OCI-LY3 (cell line): ENCODE measurements at regions not wholly inside any gene's neighbourhood (a gene's known extent, or its start where the extent isn't known, plus 50 kb on each side); places are given as distances from the start of the nearest gene placed in this dataset.
A peak's percentile ranks its signal among the peaks of the same experiment; 100 is the strongest.

ENCODE experiments used
- H2AFZ ChIP-seq: fragments of 200-600, 300-600 bp; shearing (Covaris generic); 2 replicates; pipeline ENCODE4 v1.6.0; 2014; ENCODE audit warnings: antibody characterized with exemption, low read depth, low read length
- H3K27ac ChIP-seq: fragments of 200-600, 300-600 bp; sonication (generic); 2 replicates; pipeline ENCODE4 v1.5.1; 2014; ENCODE audit warnings: mild to moderate bottlenecking, low read length, moderate library complexity, mixed read lengths
- H3K27me3 ChIP-seq: fragments of 200-600, 300-600 bp; sonication (generic); 2 replicates; pipeline ENCODE4 v1.6.1; 2014; ENCODE audit warnings: low read depth, low read length, mixed read lengths
- H3K36me3 ChIP-seq: fragments of 200-600, 300-600 bp; sonication (generic); replicated peaks from 2 replicates; pipeline ENCODE3; 2014; ENCODE audit warnings: low read depth, low read length, mixed read lengths
- H3K4me1 ChIP-seq: fragments of 300-600, 200-600 bp; sonication (generic); 2 replicates; pipeline ENCODE4 v1.6.1; 2014; ENCODE audit warnings: low read length, mixed read lengths
- H3K4me2 ChIP-seq: fragments of 200-600, 300-600 bp; sonication (generic); 2 replicates; pipeline ENCODE4 v1.6.1; 2014; ENCODE audit warnings: low read length, mixed read lengths
- H3K4me3 ChIP-seq: fragments of 300-600, 200-600 bp; sonication (generic); 2 replicates; pipeline ENCODE4 v1.5.1; 2014; ENCODE audit warnings: antibody characterized with exemption, mild to moderate bottlenecking, low read length, moderate library complexity
- H3K79me2 ChIP-seq: fragments of 300-600, 200-600 bp; shearing (Covaris generic); 2 replicates; pipeline ENCODE4 v1.6.1; 2014; ENCODE audit warnings: mild to moderate bottlenecking, low read length, mixed read lengths
- H3K9ac ChIP-seq: fragments of 300-600, 200-600 bp; shearing (Covaris generic); 2 replicates; pipeline ENCODE4 v1.6.0; 2014; ENCODE audit warnings: mild to moderate bottlenecking, low read length, moderate library complexity
- H3K9me3 ChIP-seq: fragments of 200-600, 300-600 bp; shearing (Covaris generic); 2 replicates; pipeline ENCODE4 v1.6.1; 2014; ENCODE audit warnings: low read length, mixed read lengths; ENCODE audit not compliant: insufficient read depth
- H4K20me1 ChIP-seq: fragments of 200-600, 300-600 bp; sonication (generic); 2 replicates; pipeline ENCODE4 v1.6.1; 2016; ENCODE audit warnings: low read length, mixed read lengths; ENCODE audit not compliant: insufficient read depth
- EZH2phosphoT487 ChIP-seq: fragments of 200-600 bp; shearing (Covaris generic); IDR thresholded peaks from 2 replicates; pipeline ENCODE4 v1.6.1; 2018; ENCODE audit warnings: antibody characterized with exemption, mixed run types, low read depth
- TF ChIP-seq, protein P1 (sequence below): fragments of 200-600, 300-600 bp; sonication (generic); IDR thresholded peaks from 2 replicates; pipeline ENCODE4 v1.5.1; 2014; ENCODE audit warnings: antibody characterized with exemption, low read length, low read depth

DNA sequence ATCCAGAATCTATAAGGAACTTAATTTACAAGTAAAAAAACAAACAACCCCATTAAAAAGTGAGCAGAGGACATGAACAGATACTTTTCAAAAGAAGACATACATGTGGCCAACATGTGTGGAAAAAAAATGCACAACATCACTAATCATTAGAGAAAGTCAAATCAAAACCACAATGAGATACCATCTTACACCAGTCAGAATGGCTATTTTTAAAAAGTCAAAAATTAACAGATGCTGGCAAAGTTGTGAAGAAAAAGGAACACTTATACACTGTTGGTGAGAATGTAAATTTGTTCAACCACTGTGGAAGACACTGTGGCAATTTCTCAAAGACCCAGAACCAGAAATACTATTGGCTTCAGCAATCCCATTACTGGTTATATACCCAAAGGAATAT, 830.0 kb upstream of the ALCAM start:
- Histone ChIP-seq H3K27me3 (no peaks in the 10 kb centered on the region), H3K36me3 (peaks cover 4% of the 10 kb centered on the region), H3K9me3 (peaks cover 4% of the 10 kb centered on the region; the same call in 1 of the 2 replicates), H3K4me2 (peak overlapping the region; percentile 24; the same call in 1 of the 2 replicates), H2AFZ (no peak overlapping the region), H3K4me1 (peaks cover 13% of the 10 kb centered on the region), H3K4me3 (no peak overlapping the region), H3K79me2 (no peaks in the 10 kb centered on the region), H3K27ac (peak overlapping the region; percentile 8; the same call in 1 of the 2 replicates), H4K20me1 (no peaks in the 10 kb centered on the region), H3K9ac (no peak overlapping the region)
- TF ChIP-seq EZH2phosphoT487: no peak
- TF ChIP-seq, protein P1, sequence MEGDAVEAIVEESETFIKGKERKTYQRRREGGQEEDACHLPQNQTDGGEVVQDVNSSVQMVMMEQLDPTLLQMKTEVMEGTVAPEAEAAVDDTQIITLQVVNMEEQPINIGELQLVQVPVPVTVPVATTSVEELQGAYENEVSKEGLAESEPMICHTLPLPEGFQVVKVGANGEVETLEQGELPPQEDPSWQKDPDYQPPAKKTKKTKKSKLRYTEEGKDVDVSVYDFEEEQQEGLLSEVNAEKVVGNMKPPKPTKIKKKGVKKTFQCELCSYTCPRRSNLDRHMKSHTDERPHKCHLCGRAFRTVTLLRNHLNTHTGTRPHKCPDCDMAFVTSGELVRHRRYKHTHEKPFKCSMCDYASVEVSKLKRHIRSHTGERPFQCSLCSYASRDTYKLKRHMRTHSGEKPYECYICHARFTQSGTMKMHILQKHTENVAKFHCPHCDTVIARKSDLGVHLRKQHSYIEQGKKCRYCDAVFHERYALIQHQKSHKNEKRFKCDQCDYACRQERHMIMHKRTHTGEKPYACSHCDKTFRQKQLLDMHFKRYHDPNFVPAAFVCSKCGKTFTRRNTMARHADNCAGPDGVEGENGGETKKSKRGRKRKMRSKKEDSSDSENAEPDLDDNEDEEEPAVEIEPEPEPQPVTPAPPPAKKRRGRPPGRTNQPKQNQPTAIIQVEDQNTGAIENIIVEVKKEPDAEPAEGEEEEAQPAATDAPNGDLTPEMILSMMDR: no peak

GRCh38 chr3:104537323-104537722, 829.4 kb upstream of the ALCAM start:
- Histone ChIP-seq H2AFZ (no peak overlapping the region), H3K79me2 (no peaks in the 10 kb centered on the region), H3K9me3 (peaks cover 4% of the 10 kb centered on the region; the same call in 1 of the 2 replicates), H3K4me2 (no peak overlapping the region), H3K4me1 (peaks cover 13% of the 10 kb centered on the region), H3K4me3 (no peak overlapping the region), H3K36me3 (no peaks in the 10 kb centered on the region), H3K27ac (no peak overlapping the region), H3K27me3 (no peaks in the 10 kb centered on the region), H3K9ac (no peak overlapping the region), H4K20me1 (no peaks in the 10 kb centered on the region)
- no peak for TF ChIP-seq EZH2phosphoT487
- TF ChIP-seq, protein P1: no peak

DNA sequence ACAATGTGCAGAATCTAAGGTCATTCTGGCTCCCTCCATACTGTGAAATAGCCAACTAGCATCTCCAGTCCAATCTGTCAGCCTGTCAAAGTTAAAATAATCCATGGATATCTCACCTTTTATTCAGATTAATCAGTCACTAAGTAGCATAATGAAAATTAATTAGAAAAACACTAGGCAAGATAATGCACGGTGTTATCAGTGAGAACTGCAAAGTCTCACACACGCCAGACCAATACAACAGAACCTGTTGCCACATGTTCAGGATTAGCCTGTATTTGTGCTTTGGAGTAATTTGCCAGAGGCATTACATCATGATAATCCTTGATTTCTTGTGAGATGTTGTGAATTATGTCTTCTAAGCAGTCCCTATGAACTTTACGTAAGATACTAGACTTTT, 820.4 kb upstream of the ALCAM start:
- Histone ChIP-seq H3K27ac (no peak overlapping the region), H3K9ac (no peak overlapping the region), H4K20me1 (no peaks in the 10 kb centered on the region), H2AFZ (no peak overlapping the region), H3K79me2 (no peaks in the 10 kb centered on the region), H3K36me3 (peaks cover 3% of the 10 kb centered on the region), H3K4me2 (no peak overlapping the region), H3K4me3 (no peak overlapping the region), H3K9me3 (peaks cover 4% of the 10 kb centered on the region; the same call in 1 of the 2 replicates), H3K27me3 (no peaks in the 10 kb centered on the region), H3K4me1 (peaks cover 26% of the 10 kb centered on the region)
- TF ChIP-seq EZH2phosphoT487: no peak
- TF ChIP-seq, protein P1: no peak

DNA sequence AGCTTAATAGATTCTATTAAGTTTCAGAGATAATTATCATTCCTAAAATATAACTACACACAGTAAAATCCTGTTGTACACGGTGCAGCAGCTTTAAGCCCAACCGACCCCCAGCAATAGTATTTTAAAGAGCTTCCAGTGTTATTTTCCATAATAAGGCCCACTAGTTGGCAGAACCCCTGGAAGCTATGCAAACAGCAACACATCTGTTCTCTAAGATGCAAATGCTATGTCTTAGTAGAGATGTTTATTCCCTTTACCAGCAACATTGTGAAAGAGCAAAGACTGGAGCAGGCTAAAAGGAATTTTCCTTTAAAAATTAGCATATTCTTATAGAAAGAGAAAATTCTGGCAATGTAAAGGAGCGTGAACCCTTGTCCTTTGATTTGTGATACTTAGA, 819.7 kb upstream of the ALCAM start:
- H4K20me1 ChIP-seq: no peaks in the 10 kb centered on the region
- H3K27me3 ChIP-seq: no peaks in the 10 kb centered on the region
- no peak overlapping the region for H3K27ac ChIP-seq
- peaks cover 26% of the 10 kb centered on the region for H3K4me1 ChIP-seq
- no peak overlapping the region for H2AFZ ChIP-seq
- H3K79me2 ChIP-seq: no peaks in the 10 kb centered on the region
- no peak overlapping the region for H3K4me3 ChIP-seq
- TF ChIP-seq, protein P1: no peak
- no peak for TF ChIP-seq EZH2phosphoT487
- H3K9ac ChIP-seq: no peak overlapping the region
- H3K36me3 ChIP-seq: peaks cover 3% of the 10 kb centered on the region
- H3K9me3 ChIP-seq: peaks cover 4% of the 10 kb centered on the region; the same call in 1 of the 2 replicates
- H3K4me2 ChIP-seq: no peak overlapping the region
